GM18858 (cell line): ENCODE measurements at regions not wholly inside any gene's neighbourhood (a gene's known extent, or its start where the extent isn't known, plus 50 kb on each side); places are given as distances from the start of the nearest gene placed in this dataset.
"Not testable (repeated sequence)": the region's sequence is repeated elsewhere in the genome, so short reads cannot be mapped to it uniquely, and the experiment has no call there.

Source experiments
- ATAC-seq: cut with Tn5 transposase; IDR thresholded peaks from one replicate; pipeline ENCODE4 v1.9.1; 2021; ENCODE audit not compliant: unreplicated experiment

GRCh38 chr2:91568391-91569338, 2877.2 kb downstream of the RPIA start:
- not testable (repeated sequence) for ATAC-seq

- not testable (repeated sequence) for ATAC-seq
Observed at GRCh38 chr2:91571239-91571923, 2879.9 kb downstream of the RPIA start.

DNA sequence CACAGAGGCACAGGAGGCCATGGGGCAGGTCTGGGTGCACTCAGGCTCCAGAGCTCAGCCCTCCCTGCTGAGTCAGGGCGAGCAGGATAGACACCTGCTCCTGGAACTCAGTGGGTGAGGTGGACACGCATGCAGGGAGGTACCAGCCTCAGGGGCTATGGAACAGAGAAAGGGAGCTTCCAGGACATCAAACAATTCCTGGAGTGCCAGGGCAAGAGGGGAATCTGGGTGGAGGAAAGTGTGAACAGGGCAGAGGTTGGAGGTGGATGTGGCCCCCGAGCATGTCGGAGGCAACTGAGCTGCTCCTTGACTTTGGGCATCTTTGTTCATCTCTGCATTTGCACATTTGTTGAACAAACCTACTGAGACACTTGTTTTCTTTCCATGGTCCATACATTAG, 2881.5 kb downstream of the RPIA start:
- not testable (repeated sequence) for ATAC-seq

DNA sequence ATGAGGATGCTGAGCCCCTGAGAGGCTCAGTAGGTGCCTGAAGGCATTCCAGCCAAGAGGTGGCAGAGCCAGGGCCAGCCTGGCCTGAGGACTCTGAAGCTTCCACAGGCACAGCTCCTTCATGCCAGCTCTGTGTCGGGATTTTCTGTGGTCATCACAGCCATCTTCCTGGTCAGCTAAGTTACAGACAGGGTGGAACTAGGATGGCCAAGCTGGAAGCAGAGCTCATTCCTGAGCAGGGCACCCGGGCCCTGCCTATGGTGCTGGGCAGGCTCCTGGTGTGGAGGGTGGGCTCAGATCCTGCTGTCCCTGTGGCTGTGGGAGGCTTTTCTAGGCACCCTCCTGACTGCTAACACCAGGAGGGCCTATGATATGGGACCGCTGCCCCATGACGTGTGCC, 2882.3 kb downstream of the RPIA start:
- not testable (repeated sequence) for ATAC-seq

DNA sequence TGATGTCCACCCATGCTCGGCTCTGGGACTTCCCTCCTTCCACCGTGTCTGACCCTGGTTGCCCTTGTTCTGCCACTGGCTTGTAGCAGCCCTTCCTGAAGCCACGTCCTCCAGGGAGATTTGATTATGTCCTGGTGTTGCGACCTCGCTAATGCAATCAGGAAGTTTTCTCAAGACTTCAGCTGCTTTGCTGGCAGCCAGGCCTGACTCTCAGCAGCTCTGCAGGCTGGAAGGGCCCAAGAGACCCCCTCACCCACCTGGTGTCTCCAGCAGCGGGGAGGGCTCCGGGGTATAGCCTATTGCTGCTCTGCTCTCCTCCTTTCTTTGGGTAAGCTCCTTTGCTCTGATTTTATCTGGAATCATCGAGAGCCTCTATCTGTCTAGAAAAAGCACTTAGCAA, 2882.8 kb downstream of the RPIA start:
- ATAC-seq: not testable (repeated sequence)

DNA sequence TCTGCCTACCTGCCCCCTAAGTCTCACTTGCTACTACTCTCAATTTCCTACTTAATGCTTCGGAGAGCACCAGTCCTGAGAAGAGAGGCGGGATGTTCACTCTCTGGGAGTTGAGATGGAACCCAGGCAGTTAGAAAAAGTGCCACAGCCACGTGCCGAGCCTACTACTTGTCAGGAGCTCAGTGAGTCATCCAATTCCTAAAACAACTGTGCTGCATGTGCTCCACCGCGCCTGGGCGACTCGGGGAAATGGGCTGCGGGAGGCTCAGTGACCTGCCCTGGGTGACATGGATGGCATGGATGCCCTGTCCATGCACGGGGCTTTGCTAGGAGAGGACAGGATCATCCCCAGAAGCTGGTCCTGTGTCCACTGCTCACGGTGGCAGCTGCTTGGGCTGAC, 2884.2 kb downstream of the RPIA start:
- not testable (repeated sequence) for ATAC-seq

GRCh38 chr2:91577406-91577805, 2885.9 kb downstream of the RPIA start:
- not testable (repeated sequence) for ATAC-seq

DNA sequence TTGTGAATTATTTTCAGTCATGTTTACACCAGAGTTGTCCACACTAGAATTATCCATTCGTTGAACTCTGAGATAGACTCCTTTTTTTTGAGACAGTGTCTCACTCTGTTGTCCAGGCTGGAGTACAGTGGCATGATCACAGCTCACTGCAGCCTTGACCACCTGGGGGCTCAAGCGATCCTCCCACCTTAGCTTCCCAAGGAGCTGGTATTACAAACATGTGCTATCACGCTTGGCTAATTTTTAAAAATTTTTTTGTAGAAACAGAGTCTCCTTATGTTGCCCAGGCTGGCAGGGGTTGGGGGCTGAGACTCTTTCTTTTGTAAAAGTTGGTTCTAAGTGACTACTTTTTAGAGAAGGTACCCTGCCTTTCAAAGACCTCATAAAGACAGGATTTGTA, 2887.2 kb downstream of the RPIA start:
- not testable (repeated sequence) for ATAC-seq

GRCh38 chr2:91579555-91579954, 2888.1 kb downstream of the RPIA start:
- not testable (repeated sequence) for ATAC-seq

DNA sequence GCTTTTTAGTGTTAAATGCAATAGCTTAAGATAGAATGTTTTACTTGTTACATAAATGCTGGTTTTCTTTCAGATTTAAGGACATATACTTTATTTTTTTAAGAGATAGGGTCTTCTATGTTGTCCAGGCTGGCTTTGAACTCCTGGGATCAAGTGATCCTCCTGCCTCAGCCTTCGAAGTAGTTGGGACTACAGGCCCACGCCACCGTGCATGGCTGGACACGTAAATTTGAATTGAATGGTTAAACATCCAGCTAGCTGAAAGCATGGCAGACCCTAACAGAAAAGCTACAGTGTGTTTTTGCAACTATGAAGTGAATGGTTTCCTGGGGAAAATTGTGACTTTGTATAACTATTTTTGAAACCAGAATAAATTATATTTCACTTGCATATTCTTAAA, 2888.6 kb downstream of the RPIA start:
- not testable (repeated sequence) for ATAC-seq

GRCh38 chr2:91587098-91587497, 2895.6 kb downstream of the RPIA start:
- not testable (repeated sequence) for ATAC-seq

- ATAC-seq: not testable (repeated sequence)
Observed at GRCh38 chr2:91587908-91588535, 2896.5 kb downstream of the RPIA start.

DNA sequence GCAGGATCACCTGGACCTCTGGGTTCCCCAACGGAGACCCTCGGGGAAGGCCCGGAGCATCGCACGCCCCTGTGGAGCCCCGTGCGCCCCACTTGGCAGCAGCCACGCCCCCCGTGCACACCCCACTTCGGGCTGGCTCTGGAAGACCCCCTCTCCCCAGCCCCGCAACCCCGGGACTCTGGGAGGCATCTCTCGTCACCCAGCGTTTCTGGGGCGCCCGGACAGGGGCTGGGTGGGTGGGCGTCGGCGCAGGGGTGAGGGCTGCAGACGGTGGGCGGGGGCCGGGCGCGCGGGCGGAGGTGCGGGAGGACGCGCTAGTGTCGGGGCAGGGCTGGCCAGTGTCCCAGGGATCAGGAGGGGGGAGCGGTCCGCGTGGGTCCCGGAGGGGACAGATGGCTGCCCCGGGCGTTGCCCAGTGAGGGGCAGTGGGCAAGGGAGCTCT, 2897.3 kb downstream of the RPIA start:
- ATAC-seq: not testable (repeated sequence)

- ATAC-seq: not testable (repeated sequence)
Observed at GRCh38 chr2:91589454-91590328, 2898.2 kb downstream of the RPIA start.

DNA sequence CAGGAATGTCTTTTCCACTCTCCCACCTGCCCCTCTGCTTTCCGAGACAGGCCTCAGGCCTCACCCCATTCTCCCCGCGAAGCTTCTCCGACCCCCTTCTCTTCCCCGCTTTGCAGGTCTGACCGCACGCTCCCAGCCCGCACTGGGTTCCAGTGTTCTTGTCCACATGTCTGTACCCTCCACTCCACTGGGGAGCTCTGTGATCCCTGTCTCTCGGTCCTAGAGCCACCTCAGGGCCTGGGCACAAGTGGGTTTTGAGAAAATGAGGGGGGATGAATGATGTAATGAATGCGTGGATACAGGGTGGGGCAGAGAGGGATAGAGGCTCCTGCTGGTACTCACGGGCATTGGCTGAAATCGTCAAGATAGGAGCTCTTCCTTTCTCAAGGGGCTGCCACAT, 2898.9 kb downstream of the RPIA start:
- ATAC-seq: not testable (repeated sequence)

DNA sequence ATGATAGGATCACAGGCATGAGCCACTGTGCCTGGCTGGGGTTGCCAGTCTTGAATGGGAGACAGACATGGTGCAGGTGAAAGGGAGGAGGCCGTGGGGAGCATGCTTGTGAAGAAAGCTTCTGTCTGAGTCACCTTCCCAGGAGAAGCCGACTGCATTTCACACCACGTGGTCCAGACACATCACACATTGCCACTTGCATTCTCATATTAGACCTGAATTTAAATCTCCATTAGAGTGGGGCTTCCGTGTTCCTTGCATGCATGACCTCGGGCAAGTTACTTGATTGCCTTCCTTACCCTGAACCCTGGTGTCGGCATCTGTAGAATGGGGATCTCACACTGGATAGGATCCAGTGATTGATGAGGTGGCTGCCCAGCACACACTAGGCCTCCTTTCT, 2899.6 kb downstream of the RPIA start:
- not testable (repeated sequence) for ATAC-seq

DNA sequence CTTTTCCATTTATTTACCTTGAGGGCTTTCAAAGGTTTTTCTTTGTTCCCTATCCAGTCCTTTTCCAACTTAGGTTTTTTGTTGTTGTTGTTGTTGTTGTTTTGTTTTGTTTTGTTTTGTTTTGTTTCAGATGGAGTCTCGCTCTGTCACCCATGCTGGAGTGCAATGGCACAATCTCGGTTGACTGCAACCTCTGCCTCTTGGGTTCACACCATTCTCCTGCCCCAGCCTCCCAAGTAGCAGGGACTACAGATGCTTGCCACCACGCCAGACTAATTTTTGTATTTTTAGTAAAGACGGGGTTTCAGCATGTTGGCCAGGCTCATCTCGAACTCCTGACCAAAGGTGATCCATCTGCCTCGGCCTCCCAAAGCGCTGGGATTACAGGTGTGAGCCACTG, 2906.0 kb downstream of the RPIA start:
- ATAC-seq: not testable (repeated sequence)

GRCh38 chr2:91598519-91598918, 2907.0 kb downstream of the RPIA start:
- not testable (repeated sequence) for ATAC-seq

- not testable (repeated sequence) for ATAC-seq
Observed at GRCh38 chr2:91599000-91599399, 2907.5 kb downstream of the RPIA start.

DNA sequence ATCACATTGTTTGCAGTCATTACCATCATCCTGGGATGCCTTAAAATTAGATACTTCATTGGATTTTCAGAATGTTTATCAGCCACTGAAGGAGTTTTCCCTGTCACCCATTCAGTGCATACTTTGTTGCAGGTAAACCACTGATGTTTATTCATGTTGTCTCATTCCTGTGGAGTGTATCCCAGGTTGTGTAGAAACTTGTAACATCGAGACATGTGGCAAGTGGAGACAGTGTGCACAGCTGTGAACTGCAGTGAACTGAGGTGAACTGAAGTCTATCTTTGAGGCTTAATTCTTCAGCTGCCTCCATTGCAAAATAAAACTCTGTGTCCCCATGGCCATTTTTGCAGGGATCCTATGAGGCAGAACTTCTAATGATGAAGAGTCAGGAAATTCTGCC, 2911.4 kb downstream of the RPIA start:
- not testable (repeated sequence) for ATAC-seq
